GM12891 (cell line): ENCODE measurements at regions not wholly inside any gene's neighbourhood (a gene's known extent, or its start where the extent isn't known, plus 50 kb on each side); places are given as distances from the start of the nearest gene placed in this dataset.

Experiments used
- POLR2A ChIP-seq: IDR thresholded peaks from 2 replicates; pipeline ENCODE4 v1.6.1; 2011; ENCODE audit warnings: low read depth, low read length, control low read depth
- POLR2AphosphoS5 ChIP-seq: IDR thresholded peaks from 2 replicates; pipeline ENCODE4 v1.6.1; 2011; ENCODE audit warnings: low read depth, low read length, control low read depth

DNA sequence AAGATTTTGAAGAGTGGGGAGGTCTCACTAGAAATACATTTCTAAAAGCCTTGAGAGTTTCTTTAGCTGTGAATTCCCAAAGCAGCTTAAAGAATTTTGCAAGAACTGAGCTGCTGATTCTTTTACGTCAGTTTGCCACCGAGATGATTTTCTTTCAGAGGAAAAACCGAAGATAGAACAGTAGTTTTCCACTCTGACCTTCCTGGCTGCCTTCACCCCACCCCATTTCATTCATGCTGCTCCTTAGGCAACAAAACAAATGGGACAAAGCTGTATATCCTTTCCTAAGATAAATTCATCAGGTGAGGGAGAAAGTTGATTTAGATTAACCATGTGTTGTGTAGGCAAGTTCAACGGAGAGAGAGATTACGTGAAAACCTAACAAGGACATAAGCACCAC, 947.0 kb downstream of the GALC start:
- TF ChIP-seq POLR2AphosphoS5 (no peak), POLR2A (no peak)
